Endothelial cell of umbilical vein (primary cell): ENCODE measurements at regions not wholly inside any gene's neighbourhood (a gene's known extent, or its start where the extent isn't known, plus 50 kb on each side); places are given as distances from the start of the nearest gene placed in this dataset.

Experiments used
- BruUV-seq: library from RNA; stranded (reverse); fragments of 400-500 nt; replicated peaks from 2 replicates; lab custom pipeline; 2021; lab: Mats Ljungman, UMichigan
- CTCF ChIA-PET: fragments of 300-600, 350-600 bp; sonication (Branson Sonifier 250); formaldehyde crosslinking; loops from one replicate; lab custom pipeline; 2021; ENCODE audit warnings: antibody characterized with exemption, inconsistent platforms; lab: Charles Lee
- POLR2A ChIA-PET: fragments of 300-600, 350-600 bp; sonication (Branson Sonifier 250); formaldehyde crosslinking; loops from one replicate; lab custom pipeline; 2021; ENCODE audit warnings: antibody characterized with exemption, inconsistent platforms; lab: Charles Lee
- DNase-seq: peaks from one replicate; pipeline ENCODE4 v3.0.0-alpha.2; 2011; ENCODE audit warnings: low read depth, low spot score
- FAIRE-seq: peaks from 2 replicates; lab custom pipeline; 2011; peaks lifted over from hg19 to GRCh38; lab: Jason Lieb, UNC
- H2AFZ ChIP-seq: 2 replicates; pipeline ENCODE4 v1.6.0; 2012; ENCODE audit warnings: low read depth, low read length, control low read depth, inconsistent platforms
- H3K27ac ChIP-seq: 2 replicates; pipeline ENCODE4 v1.5.1; 2011; ENCODE audit warnings: low read depth, mild to moderate bottlenecking, control low read depth, low read length, moderate library complexity; ENCODE audit not compliant: insufficient read depth
- H3K27me3 ChIP-seq, 2 experiments: 2 replicates each; pipeline versions ENCODE4 v1.6.0 to v1.6.1; 2011; ENCODE audit warnings: low read length in 2 of 2, mixed read lengths in 1 of 2; ENCODE audit not compliant: control insufficient read depth in 2 of 2, insufficient read depth in 2 of 2
- H3K36me3 ChIP-seq, 2 experiments: 2 replicates in 1 of 2; 3 replicates in 1 of 2; pipeline ENCODE4 v1.5.1; 2011; ENCODE audit warnings: low read length in 2 of 2, mild to moderate bottlenecking in 1 of 2, moderate library complexity in 1 of 2; ENCODE audit not compliant: control insufficient read depth in 2 of 2, insufficient read depth in 2 of 2; ENCODE audit errors: extremely low read depth in 1 of 2
- H3K4me1 ChIP-seq: 3 replicates; pipeline ENCODE4 v1.5.1; 2011; ENCODE audit warnings: mild to moderate bottlenecking, low read length; ENCODE audit not compliant: control insufficient read depth, insufficient read depth; ENCODE audit errors: extremely low read depth
- H3K4me2 ChIP-seq: 2 replicates; pipeline ENCODE4 v1.6.1; 2011; ENCODE audit warnings: low read length, control low read depth, mixed read lengths; ENCODE audit not compliant: insufficient read depth
- H3K4me3 ChIP-seq, 3 experiments: fragments of 200-600 bp in 1 of 3; sonication (generic), shearing (Covaris generic) in 1 of 3; replicated peaks in 1 of 3; 2 replicates each; pipeline ENCODE4 v1.5.1; 2011 to 2016; ENCODE audit warnings: control low read depth in 3 of 3, low read length in 3 of 3, mild to moderate bottlenecking in 2 of 3, inconsistent platforms in 1 of 3, low read depth in 1 of 3, moderate library complexity in 1 of 3; ENCODE audit not compliant: insufficient read depth in 1 of 3
- H3K79me2 ChIP-seq: 2 replicates; pipeline ENCODE4 v1.6.0; 2012; ENCODE audit warnings: low read length, inconsistent platforms; ENCODE audit not compliant: control insufficient read depth, insufficient read depth
- H3K9ac ChIP-seq: replicated peaks from 2 replicates; pipeline ENCODE3; 2011; ENCODE audit warnings: low read length, control low read depth; ENCODE audit not compliant: insufficient read depth; ENCODE audit errors: extremely low read depth
- H3K9me1 ChIP-seq: replicated peaks from 3 replicates; pipeline ENCODE4 v1.6.0; 2011; ENCODE audit warnings: mild to moderate bottlenecking, low read length; ENCODE audit not compliant: control insufficient read depth, insufficient read depth; ENCODE audit errors: extremely low read depth
- H3K9me3 ChIP-seq: replicated peaks from 2 replicates; pipeline ENCODE4 v1.5.1; 2012; ENCODE audit warnings: low read length, inconsistent platforms; ENCODE audit not compliant: control insufficient read depth, insufficient read depth
- H4K20me1 ChIP-seq: replicated peaks from 2 replicates; pipeline ENCODE3; 2011; ENCODE audit warnings: mild to moderate bottlenecking, low read length; ENCODE audit not compliant: control insufficient read depth, insufficient read depth; ENCODE audit errors: extremely low read depth
- CTCF ChIP-seq, 2 donors: IDR thresholded peaks; 1 replicate in 1 of 2; 2 replicates in 1 of 2; pipeline ENCODE4 v1.5.1; 2011; ENCODE audit warnings: low read length in 2 of 2, mild to moderate bottlenecking in 2 of 2, moderate library complexity in 2 of 2, control low read depth in 1 of 2, inconsistent platforms in 1 of 2, low read depth in 1 of 2; ENCODE audit not compliant: insufficient read depth in 1 of 2; ENCODE audit errors: extremely low read depth in 1 of 2
- EZH2 ChIP-seq: IDR thresholded peaks from 2 replicates; pipeline ENCODE4 v1.6.1; 2012; ENCODE audit warnings: borderline replicate concordance, low read depth, mild to moderate bottlenecking, moderate library complexity, low read length, inconsistent platforms; ENCODE audit not compliant: severe bottlenecking
- FOS ChIP-seq: IDR thresholded peaks from 2 replicates; pipeline ENCODE4 v1.6.1; 2011; ENCODE audit warnings: mild to moderate bottlenecking, low read length, moderate library complexity, borderline replicate concordance; ENCODE audit not compliant: insufficient read depth
- GATA2 ChIP-seq: IDR thresholded peaks from 2 replicates; pipeline ENCODE4 v1.7.0; 2011; ENCODE audit warnings: low read depth, mild to moderate bottlenecking, moderate library complexity, mixed read lengths, low read length; ENCODE audit not compliant: insufficient read length, insufficient read depth
- JUN ChIP-seq: IDR thresholded peaks from 2 replicates; pipeline ENCODE4 v1.6.1; 2011; ENCODE audit warnings: borderline replicate concordance, low read depth; ENCODE audit not compliant: insufficient read length, insufficient read depth
- MAX ChIP-seq: IDR thresholded peaks from 2 replicates; pipeline ENCODE4 v1.6.1; 2011; ENCODE audit not compliant: insufficient read depth, insufficient read length
- POLR2A ChIP-seq: IDR thresholded peaks from 2 replicates; pipeline ENCODE4 v1.6.1; 2012; ENCODE audit warnings: low read depth, mild to moderate bottlenecking, control low read depth, low read length
- POLR2AphosphoS5 ChIP-seq: IDR thresholded peaks from 2 replicates; pipeline ENCODE4 v1.6.1; 2012; ENCODE audit warnings: low read depth, mild to moderate bottlenecking, control low read depth, low read length, moderate library complexity; ENCODE audit not compliant: insufficient read depth
- dilution Hi-C: fragments of 300-500 bp; cut with MboI; formaldehyde crosslinking; loops from one replicate; pipeline ENCODE4 v1.15.0; 2019; ENCODE audit warnings: low sequenced_read_pairs; ENCODE audit not compliant: extremely low pct_ligation_motif_present
- intact Hi-C: fragments of 100-400 bp; cut with micrococcal nuclease; formaldehyde crosslinking; loops from one replicate; pipeline ENCODE4 v1.10.0; 2022

- no peaks in the 10 kb centered on the region for H3K9me3 ChIP-seq
- intact Hi-C loops = no loop called here
- H3K9ac ChIP-seq = no peak overlapping the region
- no peak for TF ChIP-seq FOS
- no peak for TF ChIP-seq MAX
- no peak for TF ChIP-seq POLR2A
- no peak for TF ChIP-seq GATA2
- TF ChIP-seq EZH2 = no peak
- no peak for TF ChIP-seq JUN
- no peak for TF ChIP-seq POLR2AphosphoS5
- no peak for TF ChIP-seq CTCF (IDR thresholded peaks at IDR 0.05; ENCODE audit: extremely low read depth in 1 of 2, insufficient read depth in 1 of 2, low read depth in 1 of 2, low read length in 2 of 2)
- no peaks in the 10 kb centered on the region for H3K36me3 ChIP-seq
- ChIA-PET CTCF (interaction anchor here (1.3 kb wide), 1 partner anchor 10 kb away, joined by 4 read pairs; no protein-coding TSS in a partner anchor), POLR2A (no interaction called here)
- no peak overlapping the region for H3K27ac ChIP-seq
- H3K27me3 ChIP-seq = no peaks in the 10 kb centered on the region
- BruUV-seq = no TSS peak
- dilution Hi-C loops = no loop called here
- no peak overlapping the region for H2AFZ ChIP-seq
- H3K9me1 ChIP-seq = no peaks in the 10 kb centered on the region
- no peaks in the 10 kb centered on the region for H3K79me2 ChIP-seq
- no peak for FAIRE-seq
- H3K4me1 ChIP-seq = no peaks in the 10 kb centered on the region
- H3K4me2 ChIP-seq = no peak overlapping the region
- DNase-seq = no peak
- no peaks in the 10 kb centered on the region for H4K20me1 ChIP-seq
- no peak overlapping the region for H3K4me3 ChIP-seq
Observed at GRCh38 chr3:59456852-59457485, 407.1 kb upstream of the CFAP20DC start.
